SK-N-MC (cell line): ENCODE measurements at regions not wholly inside any gene's neighbourhood (a gene's known extent, or its start where the extent isn't known, plus 50 kb on each side); places are given as distances from the start of the nearest gene placed in this dataset.

Experiments
- EZH2 ChIP-seq: fragments of 200-600 bp; sonication (generic); IDR thresholded peaks from one replicate; pipeline ENCODE4 v1.6.1; 2017; ENCODE audit warnings: antibody characterized with exemption
- FOXP2 ChIP-seq: optimal IDR thresholded peaks from 2 replicates; pipeline ENCODE3; 2011; ENCODE audit warnings: mild to moderate bottlenecking, moderate library complexity; ENCODE audit not compliant: insufficient read depth; ENCODE audit errors: extremely low read length, control extremely low read depth
- POLR2AphosphoS5 ChIP-seq: IDR thresholded peaks from 2 replicates; pipeline ENCODE4 v1.6.1; 2012; ENCODE audit warnings: mild to moderate bottlenecking, low read depth, low read length, borderline replicate concordance

DNA sequence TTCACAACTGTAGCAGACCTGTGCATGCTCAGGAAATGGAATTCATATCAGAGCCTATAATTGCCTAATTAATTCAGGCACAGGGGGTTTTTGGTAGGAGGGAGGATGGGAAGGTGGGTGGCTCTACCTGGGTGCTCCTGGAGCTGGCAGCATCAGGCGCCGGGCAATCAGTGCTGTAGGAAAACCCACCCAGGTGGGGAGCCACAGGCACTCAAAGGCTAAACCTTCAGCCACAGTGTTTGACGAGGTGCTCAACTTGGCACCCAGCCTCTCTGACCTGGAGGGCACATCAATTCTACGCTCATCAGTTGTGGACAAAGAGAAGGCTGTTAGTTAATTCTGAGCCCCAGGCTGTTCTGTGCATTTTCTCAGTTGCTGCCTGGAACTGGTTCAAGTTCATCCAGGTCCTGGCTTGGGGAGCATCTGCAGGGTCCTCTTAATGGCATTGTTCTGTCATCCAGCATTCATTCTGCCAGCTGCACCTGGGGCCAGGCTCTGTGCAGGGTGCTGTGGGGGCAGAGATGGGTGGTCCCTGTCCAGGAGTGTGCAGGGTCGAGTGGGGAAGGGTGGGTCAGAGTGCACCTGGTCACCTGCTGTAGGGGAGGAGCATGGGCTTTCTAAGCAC lies 54.1 kb upstream of the NPTX2 start:
- TF ChIP-seq POLR2AphosphoS5 (no peak), EZH2 (no peak), FOXP2 (no peak)
